HG02852 (cell line): ENCODE measurements at regions not wholly inside any gene's neighbourhood (a gene's known extent, or its start where the extent isn't known, plus 50 kb on each side); places are given as distances from the start of the nearest gene placed in this dataset.

Experiments
- ATAC-seq: cut with Tn5 transposase; IDR thresholded peaks from one replicate; pipeline ENCODE4 v1.9.1; 2021; ENCODE audit warnings: mild to moderate bottlenecking, moderate library complexity; ENCODE audit not compliant: unreplicated experiment

GRCh38 chr19:29395111-29395733 is 130.6 kb upstream of the VSTM2B start:
- no peak for ATAC-seq

- no peak for ATAC-seq
These were observed 129.9 kb upstream of the VSTM2B start for GRCh38 chr19:29395734-29396414.

GRCh38 chr19:29396925-29397324 is 128.9 kb upstream of the VSTM2B start:
- no peak for ATAC-seq

GRCh38 chr19:29397748-29398147 is 128.0 kb upstream of the VSTM2B start:
- ATAC-seq: no peak

- ATAC-seq: no peak
These were observed 126.0 kb upstream of the VSTM2B start for GRCh38 chr19:29399804-29400203.

- no peak for ATAC-seq
These were observed 124.7 kb upstream of the VSTM2B start for GRCh38 chr19:29400917-29401711.

- no peak for ATAC-seq
These were observed 123.9 kb upstream of the VSTM2B start for GRCh38 chr19:29401712-29402421.

GRCh38 chr19:29402563-29402962 is 123.2 kb upstream of the VSTM2B start:
- no peak for ATAC-seq

- ATAC-seq: no peak
These were observed 121.8 kb upstream of the VSTM2B start for GRCh38 chr19:29404015-29404414.

- no peak for ATAC-seq
These were observed 120.7 kb upstream of the VSTM2B start for GRCh38 chr19:29404951-29405727.

GRCh38 chr19:29405728-29405995 is 120.1 kb upstream of the VSTM2B start:
- no peak for ATAC-seq

- no peak for ATAC-seq
These were observed 116.5 kb upstream of the VSTM2B start for GRCh38 chr19:29409076-29409862.

- ATAC-seq: no peak
These were observed 115.2 kb upstream of the VSTM2B start for GRCh38 chr19:29410601-29411000.

- ATAC-seq: no peak
These were observed 114.6 kb upstream of the VSTM2B start for GRCh38 chr19:29411113-29411581.

- ATAC-seq: no peak
These were observed 112.4 kb upstream of the VSTM2B start for GRCh38 chr19:29413435-29413834.

- ATAC-seq: no peak
These were observed 110.3 kb upstream of the VSTM2B start for GRCh38 chr19:29415507-29415906.

GRCh38 chr19:29417048-29417447 is 108.7 kb upstream of the VSTM2B start:
- no peak for ATAC-seq

- ATAC-seq: no peak
These were observed 107.6 kb upstream of the VSTM2B start for GRCh38 chr19:29418201-29418600.

- ATAC-seq: no peak
These were observed 105.7 kb upstream of the VSTM2B start for GRCh38 chr19:29420065-29420464.
